Caco-2 (cell line): ENCODE measurements at regions not wholly inside any gene's neighbourhood (a gene's known extent, or its start where the extent isn't known, plus 50 kb on each side); places are given as distances from the start of the nearest gene placed in this dataset.

Source experiments
- BruUV-seq: library from RNA; stranded (reverse); fragments of 400-500 nt; replicated peaks from 2 replicates; lab custom pipeline; 2021; lab: Mats Ljungman, UMichigan
- CTCF ChIA-PET: fragments of 300-600 bp; sonication (Branson Sonifier 250); formaldehyde crosslinking; loops from one replicate; lab custom pipeline; 2022; ENCODE audit warnings: antibody characterized with exemption; lab: Charles Lee
- POLR2A ChIA-PET: fragments of 300-600 bp; sonication (Branson Sonifier 250); formaldehyde crosslinking; loops from one replicate; lab custom pipeline; 2022; ENCODE audit warnings: antibody characterized with exemption; lab: Charles Lee
- DNase-seq, 2 experiments: peaks; one replicate each; pipeline versions ENCODE4 v3.0.0 to v3.0.0-alpha.2; 2020 to 2022
- H3K27me3 ChIP-seq: replicated peaks from 2 replicates; pipeline ENCODE4 v1.6.0; 2011; ENCODE audit warnings: low read length; ENCODE audit not compliant: control insufficient read depth, insufficient read depth
- H3K36me3 ChIP-seq: 2 replicates; pipeline ENCODE4 v1.5.1; 2011; ENCODE audit warnings: low read length; ENCODE audit not compliant: control insufficient read depth, insufficient read depth
- H3K4me1 ChIP-seq: fragments of 250-450 bp; sonication (Bioruptor Pico); 2 replicates; pipeline ENCODE4 v1.5.1; 2020; ENCODE audit warnings: mild to moderate bottlenecking
- H3K4me3 ChIP-seq: 2 replicates; pipeline ENCODE4 v1.5.1; 2011; ENCODE audit warnings: low read depth, mild to moderate bottlenecking, control low read depth, low read length
- H3K9me3 ChIP-seq: fragments of 250-450 bp; sonication (Bioruptor Pico); 2 replicates; pipeline ENCODE4 v1.5.1; 2020; ENCODE audit warnings: mild to moderate bottlenecking, moderate library complexity
- H3K27ac Mint-ChIP-seq: one replicate; pipeline ENCODE4 v1.8.0; 2022; ENCODE audit warnings: mixed read lengths; ENCODE audit not compliant: unreplicated experiment
- H3K27me3 Mint-ChIP-seq: one replicate; pipeline ENCODE4 v1.8.0; 2022; ENCODE audit warnings: mixed read lengths; ENCODE audit not compliant: insufficient read depth, unreplicated experiment
- H3K36me3 Mint-ChIP-seq: one replicate; pipeline ENCODE4 v1.8.0; 2022; ENCODE audit warnings: mild to moderate bottlenecking, mixed read lengths; ENCODE audit not compliant: insufficient read depth, unreplicated experiment
- H3K4me1 Mint-ChIP-seq: one replicate; pipeline ENCODE4 v1.8.0; 2022; ENCODE audit warnings: low read depth, mixed read lengths; ENCODE audit not compliant: unreplicated experiment
- H3K4me3 Mint-ChIP-seq: one replicate; pipeline ENCODE4 v1.8.0; 2022; ENCODE audit warnings: mild to moderate bottlenecking, moderate library complexity, mixed read lengths; ENCODE audit not compliant: unreplicated experiment
- H3K9me3 Mint-ChIP-seq: one replicate; pipeline ENCODE4 v1.8.0; 2022; ENCODE audit warnings: mixed read lengths; ENCODE audit not compliant: unreplicated experiment
- intact Hi-C: fragments of 100-400 bp; cut with micrococcal nuclease; formaldehyde crosslinking; loops from one replicate; pipeline ENCODE4 v1.10.0; 2022; ENCODE audit not compliant: unreplicated experiment
- TF ChIP-seq, protein P1 (sequence below), 2 experiments: fragments of 200-600 bp in 1 of 2; IDR thresholded peaks; 1 replicate in 1 of 2; 2 replicates in 1 of 2; pipeline versions ENCODE4 v1.5.1 to v1.8.0; 2011 to 2022; ENCODE audit warnings: antibody characterized with exemption in 1 of 2, control low read depth in 1 of 2, inconsistent platforms in 1 of 2, low read depth in 1 of 2, low read length in 1 of 2, mild to moderate bottlenecking in 1 of 2, moderate library complexity in 1 of 2; ENCODE audit not compliant: insufficient read depth in 1 of 2, severe bottlenecking in 1 of 2, unreplicated experiment in 1 of 2

GRCh38 chr6:48845219-48845618 lies 617.8 kb downstream of the MMUT start:
- Mint-ChIP-seq H3K27ac (no peak overlapping the region), H3K27me3 (no peaks in the 10 kb centered on the region), H3K9me3 (peaks cover 31% of the 10 kb centered on the region), H3K4me1 (no peaks in the 10 kb centered on the region), H3K36me3 (no peaks in the 10 kb centered on the region), H3K4me3 (no peak overlapping the region)
- H3K9me3 ChIP-seq, result peaks cover 13% of the 10 kb centered on the region; the same call in 1 of the 2 replicates
- intact Hi-C loops, result no loop called here
- no peaks in the 10 kb centered on the region for H3K4me1 ChIP-seq
- DNase-seq, result no peak
- ChIA-PET CTCF (no interaction called here), POLR2A (no interaction called here)
- H3K36me3 ChIP-seq, result no peaks in the 10 kb centered on the region
- BruUV-seq, result no TSS peak
- TF ChIP-seq, protein P1, sequence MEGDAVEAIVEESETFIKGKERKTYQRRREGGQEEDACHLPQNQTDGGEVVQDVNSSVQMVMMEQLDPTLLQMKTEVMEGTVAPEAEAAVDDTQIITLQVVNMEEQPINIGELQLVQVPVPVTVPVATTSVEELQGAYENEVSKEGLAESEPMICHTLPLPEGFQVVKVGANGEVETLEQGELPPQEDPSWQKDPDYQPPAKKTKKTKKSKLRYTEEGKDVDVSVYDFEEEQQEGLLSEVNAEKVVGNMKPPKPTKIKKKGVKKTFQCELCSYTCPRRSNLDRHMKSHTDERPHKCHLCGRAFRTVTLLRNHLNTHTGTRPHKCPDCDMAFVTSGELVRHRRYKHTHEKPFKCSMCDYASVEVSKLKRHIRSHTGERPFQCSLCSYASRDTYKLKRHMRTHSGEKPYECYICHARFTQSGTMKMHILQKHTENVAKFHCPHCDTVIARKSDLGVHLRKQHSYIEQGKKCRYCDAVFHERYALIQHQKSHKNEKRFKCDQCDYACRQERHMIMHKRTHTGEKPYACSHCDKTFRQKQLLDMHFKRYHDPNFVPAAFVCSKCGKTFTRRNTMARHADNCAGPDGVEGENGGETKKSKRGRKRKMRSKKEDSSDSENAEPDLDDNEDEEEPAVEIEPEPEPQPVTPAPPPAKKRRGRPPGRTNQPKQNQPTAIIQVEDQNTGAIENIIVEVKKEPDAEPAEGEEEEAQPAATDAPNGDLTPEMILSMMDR (IDR thresholded peaks at IDR 0.05; ENCODE audit: insufficient read depth in 1 of 2, low read depth in 1 of 2, low read length in 1 of 2, severe bottlenecking in 1 of 2, unreplicated experiment in 1 of 2), result no peak
- H3K27me3 ChIP-seq, result no peaks in the 10 kb centered on the region
- H3K4me3 ChIP-seq, result no peak overlapping the region

GRCh38 chr6:48844696-48845095 lies 618.4 kb downstream of the MMUT start:
- Histone ChIP-seq H3K4me3 (no peak overlapping the region), H3K27me3 (no peaks in the 10 kb centered on the region), H3K36me3 (no peaks in the 10 kb centered on the region), H3K9me3 (peaks cover 14% of the 10 kb centered on the region; the same call in 1 of the 2 replicates), H3K4me1 (no peaks in the 10 kb centered on the region)
- no peak for DNase-seq
- ChIA-PET CTCF (no interaction called here), POLR2A (no interaction called here)
- Mint-ChIP-seq H3K9me3 (peaks cover 37% of the 10 kb centered on the region), H3K27ac (no peak overlapping the region), H3K27me3 (no peaks in the 10 kb centered on the region), H3K4me3 (no peak overlapping the region), H3K4me1 (no peaks in the 10 kb centered on the region), H3K36me3 (no peaks in the 10 kb centered on the region)
- no TSS peak for BruUV-seq
- TF ChIP-seq, protein P1 (IDR thresholded peaks at IDR 0.05; ENCODE audit: insufficient read depth in 1 of 2, low read depth in 1 of 2, low read length in 1 of 2, severe bottlenecking in 1 of 2, unreplicated experiment in 1 of 2), result no peak
- intact Hi-C loops, result no loop called here

GRCh38 chr6:48840896-48841295 lies 622.2 kb downstream of the MMUT start:
- Mint-ChIP-seq H3K36me3 (no peaks in the 10 kb centered on the region), H3K9me3 (peaks cover 27% of the 10 kb centered on the region), H3K27ac (no peak overlapping the region), H3K27me3 (no peaks in the 10 kb centered on the region), H3K4me3 (no peak overlapping the region), H3K4me1 (no peaks in the 10 kb centered on the region)
- Histone ChIP-seq H3K4me1 (no peaks in the 10 kb centered on the region), H3K4me3 (no peak overlapping the region), H3K36me3 (no peaks in the 10 kb centered on the region), H3K27me3 (no peaks in the 10 kb centered on the region), H3K9me3 (peaks cover 14% of the 10 kb centered on the region; the same call in 1 of the 2 replicates)
- DNase-seq, result no peak
- intact Hi-C loops, result no loop called here
- POLR2A ChIA-PET, result no interaction called here
- TF ChIP-seq, protein P1 (IDR thresholded peaks at IDR 0.05; ENCODE audit: insufficient read depth in 1 of 2, low read depth in 1 of 2, low read length in 1 of 2, severe bottlenecking in 1 of 2, unreplicated experiment in 1 of 2), result no peak
- CTCF ChIA-PET, result no interaction called here
- BruUV-seq, result no TSS peak
